CD4-positive, alpha-beta memory T cell (primary cell): ENCODE measurements at regions not wholly inside any gene's neighbourhood (a gene's known extent, or its start where the extent isn't known, plus 50 kb on each side); places are given as distances from the start of the nearest gene placed in this dataset.

Experiments
- CTCF ChIA-PET: fragments of 350-600 bp; sonication (Branson Sonifier 250); formaldehyde crosslinking; loops from one replicate; lab custom pipeline; 2021; ENCODE audit warnings: inconsistent platforms; ENCODE audit not compliant: partially characterized antibody; lab: Charles Lee
- POLR2A ChIA-PET: fragments of 350-600 bp; sonication (Branson Sonifier 250); formaldehyde crosslinking; loops from one replicate; lab custom pipeline; 2021; ENCODE audit not compliant: partially characterized antibody; lab: Charles Lee
- DNase-seq, 5 donors: peaks; one replicate each; pipeline versions ENCODE4 v3.0.0 to v3.0.0-alpha.2; 2020 to 2022; ENCODE audit warnings: mixed read lengths in 1 of 5
- H3K27ac ChIP-seq: one replicate; pipeline ENCODE4 v1.7.0; 2013; ENCODE audit warnings: low read depth, low read length
- H3K27me3 ChIP-seq: 2 replicates; pipeline ENCODE4 v1.7.0; 2013; ENCODE audit warnings: mild to moderate bottlenecking, low read length, moderate library complexity; ENCODE audit not compliant: insufficient read depth
- H3K36me3 ChIP-seq: 2 replicates; pipeline ENCODE4 v1.7.0; 2013; ENCODE audit warnings: mild to moderate bottlenecking, low read length, moderate library complexity; ENCODE audit not compliant: insufficient read depth
- H3K4me1 ChIP-seq: 2 replicates; pipeline ENCODE4 v1.7.0; 2013; ENCODE audit warnings: mild to moderate bottlenecking, low read length, moderate library complexity; ENCODE audit not compliant: insufficient read depth
- H3K4me3 ChIP-seq, 2 donors: one replicate each; pipeline ENCODE4 v1.7.0; 2013; ENCODE audit warnings: low read length in 2 of 2, mild to moderate bottlenecking in 1 of 2
- H3K9me3 ChIP-seq, 2 donors: one replicate each; pipeline ENCODE4 v1.7.0; 2013; ENCODE audit warnings: low read length in 2 of 2, control low read depth in 1 of 2; ENCODE audit not compliant: control insufficient read depth in 1 of 2
- H3K27ac Mint-ChIP-seq, 7 donors: one replicate each; pipeline ENCODE4 v1.8.0; 2020 to 2021; ENCODE audit warnings: mixed read lengths in 7 of 7, mild to moderate bottlenecking in 6 of 7, inconsistent platforms in 3 of 7, moderate library complexity in 3 of 7
- H3K27me3 Mint-ChIP-seq, 2 donors: one replicate each; pipeline ENCODE4 v1.8.0; 2020 to 2021; ENCODE audit warnings: mixed read lengths in 2 of 2
- H3K36me3 Mint-ChIP-seq, 2 donors: one replicate each; pipeline ENCODE4 v1.8.0; 2020 to 2021; ENCODE audit warnings: mixed read lengths in 2 of 2, inconsistent platforms in 1 of 2, mild to moderate bottlenecking in 1 of 2
- H3K4me1 Mint-ChIP-seq, 4 donors: one replicate each; pipeline ENCODE4 v1.8.0; 2020 to 2021; ENCODE audit warnings: mixed read lengths in 4 of 4, mild to moderate bottlenecking in 1 of 4
- H3K4me3 Mint-ChIP-seq, 8 donors: one replicate each; pipeline ENCODE4 v1.8.0; 2020 to 2021; ENCODE audit warnings: mixed read lengths in 8 of 8, mild to moderate bottlenecking in 7 of 8, moderate library complexity in 6 of 8, inconsistent platforms in 3 of 8
- H3K9me3 Mint-ChIP-seq, 8 donors: one replicate each; pipeline ENCODE4 v1.8.0; 2020 to 2021; ENCODE audit warnings: mixed read lengths in 8 of 8, mild to moderate bottlenecking in 5 of 8, inconsistent platforms in 3 of 8, moderate library complexity in 1 of 8
- intact Hi-C: fragments of 100-400 bp; cut with micrococcal nuclease; formaldehyde crosslinking; loops from one replicate; pipeline ENCODE4 v1.15.1; 2023

GRCh38 chr6:145227593-145227992, 507.7 kb downstream of the EPM2A start:
- ChIA-PET CTCF (no interaction called here), POLR2A (no interaction called here)
- Histone ChIP-seq H3K9me3 (no peaks in the 10 kb centered on the region), H3K4me1 (no peaks in the 10 kb centered on the region), H3K27ac (no peak overlapping the region), H3K27me3 (no peaks in the 10 kb centered on the region), H3K4me3 (no peak overlapping the region), H3K36me3 (no peaks in the 10 kb centered on the region)
- H3K27ac Mint-ChIP-seq: no peak overlapping the region
- no peaks in the 10 kb centered on the region for H3K9me3 Mint-ChIP-seq
- no peak for DNase-seq
- H3K27me3 Mint-ChIP-seq: peaks cover 0 to 3% of the 10 kb centered on the region in 2 donors
- no peaks in the 10 kb centered on the region for H3K4me1 Mint-ChIP-seq
- intact Hi-C loops: no loop called here
- no peaks in the 10 kb centered on the region for H3K36me3 Mint-ChIP-seq
- no peak overlapping the region for H3K4me3 Mint-ChIP-seq

DNA sequence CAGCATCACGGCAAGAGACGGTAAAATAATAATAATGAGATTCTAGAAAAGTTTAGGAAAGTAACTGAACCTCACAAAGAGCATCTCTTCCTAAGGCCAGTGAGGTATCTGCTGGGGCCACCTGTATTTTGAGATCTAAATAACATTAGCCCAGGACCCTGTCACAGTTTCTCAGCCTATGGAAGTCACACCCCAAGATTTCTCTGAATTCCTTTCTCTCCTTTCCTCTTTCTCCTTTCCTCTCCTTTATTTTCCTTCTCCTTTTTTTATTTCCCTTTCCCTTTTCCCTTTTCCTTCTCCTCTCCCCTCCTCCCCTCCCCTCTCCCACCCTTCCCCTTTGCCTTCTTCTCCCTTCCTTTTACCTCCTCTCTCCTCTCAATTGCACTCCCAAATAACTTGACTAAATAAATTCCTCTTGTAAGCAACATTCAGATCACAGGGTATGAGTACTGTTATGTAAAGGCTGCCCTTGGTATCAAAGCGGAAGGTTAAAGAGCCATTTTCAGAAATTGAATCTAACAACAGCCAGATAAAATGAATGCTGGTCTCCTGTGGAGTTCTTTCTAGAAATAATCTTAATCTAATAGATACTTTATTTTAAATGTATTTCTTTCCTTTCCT, 506.2 kb downstream of the EPM2A start:
- Histone ChIP-seq H3K36me3 (no peaks in the 10 kb centered on the region), H3K4me1 (no peaks in the 10 kb centered on the region), H3K9me3 (no peaks in the 10 kb centered on the region), H3K4me3 (no peak overlapping the region), H3K27me3 (no peaks in the 10 kb centered on the region), H3K27ac (no peak overlapping the region)
- Mint-ChIP-seq H3K4me3 (no peak overlapping the region), H3K27me3 (peaks cover 0 to 3% of the 10 kb centered on the region in 2 donors), H3K27ac (no peak overlapping the region), H3K36me3 (no peaks in the 10 kb centered on the region), H3K4me1 (no peaks in the 10 kb centered on the region), H3K9me3 (peaks cover 0 to 3% (median 0%) of the 10 kb centered on the region in 8 donors)
- no peak for DNase-seq
- intact Hi-C loops: no loop called here
- POLR2A ChIA-PET: no interaction called here
- CTCF ChIA-PET: no interaction called here

DNA sequence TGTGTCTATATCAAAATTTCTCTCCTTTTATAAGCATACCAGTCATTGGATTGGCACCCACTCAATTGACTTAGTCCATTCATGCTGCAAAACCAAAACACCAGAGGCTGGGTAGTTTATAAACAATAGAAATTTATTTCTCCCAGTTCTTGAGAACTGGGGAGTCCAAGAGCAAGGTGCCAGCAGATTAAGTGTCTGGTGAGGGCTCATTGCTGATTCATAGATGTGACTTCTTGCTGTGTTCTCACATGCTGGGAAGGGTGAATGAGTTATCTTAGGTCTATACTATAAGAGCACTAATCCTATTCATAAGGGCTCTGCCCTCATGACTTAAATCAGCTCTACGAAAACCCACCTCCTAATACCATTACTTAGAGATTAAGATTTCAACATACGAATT, 501.4 kb downstream of the EPM2A start:
- peaks cover 2 to 5% of the 10 kb centered on the region in 2 donors for H3K27me3 Mint-ChIP-seq
- CTCF ChIA-PET: no interaction called here
- no peaks in the 10 kb centered on the region for H3K36me3 ChIP-seq
- H3K4me1 Mint-ChIP-seq: no peaks in the 10 kb centered on the region
- no peak overlapping the region for H3K27ac Mint-ChIP-seq
- intact Hi-C loops: no loop called here
- H3K4me3 ChIP-seq: no peak overlapping the region
- no peak overlapping the region for H3K27ac ChIP-seq
- no peaks in the 10 kb centered on the region for H3K36me3 Mint-ChIP-seq
- POLR2A ChIA-PET: no interaction called here
- no peaks in the 10 kb centered on the region for H3K9me3 ChIP-seq
- H3K4me3 Mint-ChIP-seq: no peak overlapping the region
- peaks cover 0 to 6% (median 0%) of the 10 kb centered on the region in 8 donors for H3K9me3 Mint-ChIP-seq
- DNase-seq: no peak
- no peaks in the 10 kb centered on the region for H3K27me3 ChIP-seq
- no peaks in the 10 kb centered on the region for H3K4me1 ChIP-seq

DNA sequence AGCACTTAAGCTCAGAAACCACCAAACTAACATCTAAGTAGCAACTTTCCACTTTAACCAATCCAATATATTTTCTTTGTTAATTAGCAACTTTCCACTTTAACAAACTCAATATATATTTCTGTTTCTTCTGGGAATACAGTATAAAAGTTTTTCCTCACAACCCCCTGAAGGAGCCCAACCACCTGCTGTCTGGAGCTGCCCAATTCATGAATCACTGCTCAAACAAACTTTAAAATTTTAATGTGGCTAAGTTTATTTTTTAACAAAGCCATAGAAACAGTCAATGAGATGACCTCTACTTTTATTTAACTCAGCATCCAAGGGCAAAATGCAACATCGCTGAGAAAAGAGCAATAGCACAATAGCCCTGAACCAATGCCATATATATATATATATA, 500.1 kb downstream of the EPM2A start:
- Histone ChIP-seq H3K9me3 (no peaks in the 10 kb centered on the region), H3K4me3 (no peak overlapping the region), H3K27me3 (no peaks in the 10 kb centered on the region), H3K27ac (no peak overlapping the region), H3K4me1 (no peaks in the 10 kb centered on the region), H3K36me3 (no peaks in the 10 kb centered on the region)
- DNase-seq: no peak
- H3K4me3 Mint-ChIP-seq: no peak overlapping the region
- POLR2A ChIA-PET: no interaction called here
- peaks cover 2 to 5% of the 10 kb centered on the region in 2 donors for H3K27me3 Mint-ChIP-seq
- no peaks in the 10 kb centered on the region for H3K4me1 Mint-ChIP-seq
- no peak overlapping the region for H3K27ac Mint-ChIP-seq
- no peaks in the 10 kb centered on the region for H3K36me3 Mint-ChIP-seq
- peaks cover 0 to 6% (median 0%) of the 10 kb centered on the region in 8 donors for H3K9me3 Mint-ChIP-seq
- intact Hi-C loops: no loop called here
- CTCF ChIA-PET: no interaction called here

DNA sequence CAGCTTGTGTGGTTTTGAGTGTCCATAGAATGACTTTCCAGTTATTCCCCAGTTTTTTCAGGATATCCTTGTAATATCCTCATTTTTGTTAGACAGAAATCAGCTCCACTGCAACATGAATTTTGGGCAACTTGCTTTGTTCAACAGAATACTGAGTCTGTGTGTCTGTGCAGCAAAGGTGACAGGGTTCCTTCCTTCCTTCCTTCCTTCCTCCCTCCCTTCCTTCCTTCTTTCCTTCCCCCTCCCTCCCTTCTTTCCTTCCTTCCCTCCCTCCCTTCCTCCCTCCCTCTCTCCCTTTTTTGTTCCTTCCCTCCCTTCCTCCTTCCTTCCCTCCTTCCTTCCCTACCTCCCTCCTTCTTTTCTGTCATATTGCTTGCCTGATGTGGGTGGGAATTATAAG, 496.5 kb downstream of the EPM2A start:
- Histone ChIP-seq H3K36me3 (no peaks in the 10 kb centered on the region), H3K9me3 (no peaks in the 10 kb centered on the region), H3K27me3 (no peaks in the 10 kb centered on the region), H3K27ac (no peak overlapping the region), H3K4me3 (no peak overlapping the region), H3K4me1 (no peaks in the 10 kb centered on the region)
- intact Hi-C loops: no loop called here
- H3K27me3 Mint-ChIP-seq: peaks cover 6 to 10% of the 10 kb centered on the region in 2 donors
- CTCF ChIA-PET: no interaction called here
- H3K36me3 Mint-ChIP-seq: no peaks in the 10 kb centered on the region
- no peaks in the 10 kb centered on the region for H3K4me1 Mint-ChIP-seq
- no peak for DNase-seq
- no peak overlapping the region for H3K4me3 Mint-ChIP-seq
- no peak overlapping the region for H3K27ac Mint-ChIP-seq
- POLR2A ChIA-PET: no interaction called here
- H3K9me3 Mint-ChIP-seq: peaks cover 0 to 4% (median 0%) of the 10 kb centered on the region in 8 donors

DNA sequence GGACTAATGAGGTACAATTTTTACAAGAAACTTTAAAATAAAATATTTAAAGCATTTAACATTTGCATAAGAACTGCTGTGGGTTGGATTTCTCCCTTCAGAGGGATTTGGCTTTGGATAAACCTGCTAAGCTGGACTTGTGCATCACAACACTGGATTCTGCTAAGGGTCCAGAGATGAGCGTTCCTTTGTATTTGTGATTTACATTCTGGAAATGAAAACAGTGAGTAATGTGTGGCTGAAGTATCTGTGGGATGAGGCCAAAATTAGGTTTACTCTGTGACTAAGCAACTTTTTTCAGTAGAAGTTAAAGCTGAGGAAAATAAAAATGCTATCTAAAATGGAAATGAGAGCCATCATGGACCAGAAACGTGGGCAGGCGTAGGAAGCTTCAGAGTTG, 494.3 kb downstream of the EPM2A start:
- intact Hi-C loops: no loop called here
- H3K36me3 Mint-ChIP-seq: no peaks in the 10 kb centered on the region

DNA sequence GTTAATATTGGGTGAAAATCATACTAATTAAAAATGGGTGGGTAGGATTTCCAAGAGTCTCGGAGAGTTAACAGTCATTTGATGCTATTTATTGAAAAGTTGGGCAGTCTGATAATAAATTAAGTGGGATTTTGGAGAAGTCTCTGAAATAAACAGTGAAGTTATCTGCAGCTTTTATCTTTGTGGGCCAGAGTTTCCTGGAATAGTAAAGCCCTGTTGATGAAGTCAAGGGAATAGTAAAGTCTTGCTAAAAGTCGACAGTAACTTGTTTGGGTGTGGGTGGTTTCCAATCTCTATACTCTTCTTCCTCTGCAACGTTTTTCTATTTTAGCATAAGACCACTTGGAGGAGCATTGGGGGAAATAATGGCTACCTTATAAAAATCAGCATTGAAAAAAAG, 493.6 kb downstream of the EPM2A start:
- ChIA-PET CTCF (no interaction called here), POLR2A (interaction anchor here (0.7 kb wide), 1 partner anchor 695 kb away, joined by 3 read pairs; no protein-coding TSS in a partner anchor)
- Mint-ChIP-seq H3K27me3 (peaks cover 5 to 7% of the 10 kb centered on the region in 2 donors), H3K9me3 (peaks cover 0 to 2% (median 0%) of the 10 kb centered on the region in 8 donors), H3K27ac (no peak overlapping the region), H3K36me3 (no peaks in the 10 kb centered on the region), H3K4me3 (no peak overlapping the region), H3K4me1 (no peaks in the 10 kb centered on the region)
- intact Hi-C loops: no loop called here
- no peaks in the 10 kb centered on the region for H3K27me3 ChIP-seq
- no peak overlapping the region for H3K4me3 ChIP-seq
- H3K4me1 ChIP-seq: no peaks in the 10 kb centered on the region
- no peaks in the 10 kb centered on the region for H3K9me3 ChIP-seq
- no peak for DNase-seq
- no peaks in the 10 kb centered on the region for H3K36me3 ChIP-seq
- H3K27ac ChIP-seq: no peak overlapping the region

More for the DNA sequence above, 494.3 kb downstream of the EPM2A start:
- H3K4me1 Mint-ChIP-seq: no peaks in the 10 kb centered on the region
- no peak overlapping the region for H3K4me3 Mint-ChIP-seq
- Histone ChIP-seq H3K4me3 (no peak overlapping the region), H3K27ac (no peak overlapping the region), H3K4me1 (no peaks in the 10 kb centered on the region), H3K9me3 (no peaks in the 10 kb centered on the region), H3K27me3 (no peaks in the 10 kb centered on the region), H3K36me3 (no peaks in the 10 kb centered on the region)
- POLR2A ChIA-PET: no interaction called here
- H3K27me3 Mint-ChIP-seq: peaks cover 5 to 10% of the 10 kb centered on the region in 2 donors
- no peak overlapping the region for H3K27ac Mint-ChIP-seq
- DNase-seq: no peak
- CTCF ChIA-PET: no interaction called here
- peaks cover 0 to 2% (median 0%) of the 10 kb centered on the region in 8 donors for H3K9me3 Mint-ChIP-seq
